Fibroblast of skin of left quadriceps (primary cell): ENCODE measurements at regions not wholly inside any gene's neighbourhood (a gene's known extent, or its start where the extent isn't known, plus 50 kb on each side); places are given as distances from the start of the nearest gene placed in this dataset.
A peak's percentile ranks its signal among the peaks of the same experiment; 100 is the strongest.

Experiments used
- DNase-seq, 2 experiments: peaks; one replicate each; pipeline ENCODE4 v3.0.0-alpha.2; 2013; ENCODE audit warnings: low read depth in 2 of 2

- DNase-seq, result no peak
These were observed 99.8 kb upstream of the ROPN1 start for GRCh38 chr3:124091716-124092115.

DNA sequence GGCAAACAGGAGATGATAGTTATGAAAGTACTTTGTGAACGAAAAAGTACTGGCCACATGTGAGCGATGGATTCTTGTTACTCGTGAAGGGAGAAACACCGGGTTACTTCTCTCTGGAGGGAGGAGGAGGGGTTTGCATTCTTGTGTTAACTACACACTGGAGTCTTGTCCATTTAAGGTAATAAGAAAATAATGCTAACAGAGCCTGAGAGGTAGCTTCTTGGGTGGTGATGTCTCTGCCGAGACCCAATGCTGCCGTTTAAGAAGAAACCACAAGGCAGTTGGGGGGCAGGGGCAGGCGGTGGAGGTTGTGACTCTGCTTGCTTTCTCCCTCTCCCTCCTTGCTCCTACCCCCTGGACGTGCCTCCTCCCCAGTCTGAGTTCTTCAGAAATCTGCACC lies 100.9 kb upstream of the ROPN1 start:
- peak; percentile 83 for DNase-seq

DNA sequence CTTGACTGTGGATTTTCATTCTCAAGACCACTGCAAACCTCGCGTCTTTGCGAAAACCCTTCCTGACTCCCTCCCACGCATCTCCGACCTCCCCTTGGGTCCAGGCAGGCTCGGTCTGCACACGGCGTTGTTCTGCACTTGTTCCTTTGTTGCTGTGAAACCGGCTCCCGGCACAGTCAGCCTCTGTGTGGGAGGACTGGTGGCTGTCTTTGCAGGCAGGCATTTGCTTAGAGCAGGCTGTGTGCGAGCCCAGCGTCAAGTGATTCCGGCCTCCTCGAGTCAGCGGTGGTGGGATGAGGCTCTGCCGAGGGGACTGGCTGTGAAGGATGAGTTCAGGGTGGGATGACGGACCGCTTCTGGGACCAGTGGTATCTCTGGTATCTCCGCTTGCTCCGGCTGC lies 102.6 kb upstream of the ROPN1 start:
- DNase-seq, result no peak

DNA sequence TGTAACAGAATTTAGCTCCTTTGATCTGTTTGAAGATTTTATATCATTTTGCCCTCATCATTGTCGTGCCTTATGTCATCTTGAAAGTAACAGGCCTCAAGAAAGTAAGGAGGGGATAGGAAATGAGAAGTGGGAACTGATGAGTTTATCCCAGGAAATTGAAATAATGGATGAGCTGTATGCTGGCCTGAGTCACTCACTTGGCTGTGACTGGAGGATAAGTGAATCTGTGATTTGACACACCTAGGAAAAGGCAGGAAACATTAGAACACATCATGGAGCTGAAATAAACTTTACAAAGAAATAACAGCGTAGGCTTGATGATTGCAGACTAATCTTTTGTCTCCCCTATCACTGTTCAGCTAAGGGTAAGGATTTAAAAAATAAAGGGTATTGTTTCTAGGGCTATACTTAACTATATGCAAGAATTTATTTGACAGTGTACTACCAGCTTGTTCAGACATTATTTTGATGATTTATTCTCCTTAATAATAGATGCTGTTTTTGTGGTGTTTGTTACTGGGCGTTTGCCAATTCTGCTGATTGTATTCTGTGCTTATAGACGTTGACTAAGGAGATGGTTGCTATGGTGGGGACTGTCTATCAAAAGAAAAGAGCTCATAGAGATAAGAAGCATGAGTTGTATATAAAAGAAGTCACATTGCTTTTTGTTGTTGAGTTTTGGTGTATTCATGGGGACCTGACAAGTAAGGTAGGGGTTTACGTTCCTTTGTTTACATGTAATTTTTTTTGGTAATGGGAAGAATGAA lies 105.6 kb upstream of the ROPN1 start:
- DNase-seq, result no peak

DNA sequence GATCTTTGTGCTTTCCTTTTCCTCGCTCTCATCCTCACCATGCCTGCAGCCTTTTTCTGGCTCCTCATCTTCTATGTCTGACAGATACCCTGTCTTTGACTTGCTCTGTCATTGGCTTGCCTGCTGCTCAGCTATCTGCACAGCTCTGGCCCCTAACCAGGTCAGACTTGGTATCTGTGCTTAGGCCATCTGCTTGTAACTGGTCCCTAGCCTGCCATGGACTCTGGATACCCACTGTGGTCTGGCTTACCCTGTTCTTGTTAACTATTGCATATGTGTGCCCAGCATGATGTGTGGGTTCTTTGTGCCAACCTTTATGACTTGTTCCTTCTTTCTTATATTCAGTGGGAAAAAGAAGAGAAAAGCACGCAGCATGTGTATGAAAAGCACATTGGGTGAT lies 109.7 kb upstream of the ROPN1 start:
- no peak for DNase-seq

GRCh38 chr3:124107104-124107890 lies 115.4 kb upstream of the ROPN1 start:
- peak; percentile 53 to 64 for DNase-seq

DNA sequence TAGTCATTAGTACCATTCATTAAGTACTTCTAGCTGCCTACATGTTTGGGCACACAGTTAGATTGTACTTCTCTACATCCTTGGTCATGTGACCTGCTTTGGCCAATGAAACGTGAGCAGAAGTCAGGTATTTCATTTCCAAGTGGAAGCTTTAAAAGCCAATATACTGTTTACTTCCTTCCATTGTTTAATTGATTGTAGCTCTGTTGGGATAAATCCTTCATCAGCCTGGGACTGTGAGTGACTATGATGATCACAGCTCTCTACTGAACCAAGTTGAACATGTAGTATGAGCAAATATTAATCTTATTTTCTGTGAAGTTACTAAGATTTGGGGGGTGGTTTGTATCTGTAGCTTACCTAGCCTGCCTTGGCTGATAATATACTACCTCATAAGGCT lies 116.5 kb upstream of the ROPN1 start:
- no peak for DNase-seq

DNA sequence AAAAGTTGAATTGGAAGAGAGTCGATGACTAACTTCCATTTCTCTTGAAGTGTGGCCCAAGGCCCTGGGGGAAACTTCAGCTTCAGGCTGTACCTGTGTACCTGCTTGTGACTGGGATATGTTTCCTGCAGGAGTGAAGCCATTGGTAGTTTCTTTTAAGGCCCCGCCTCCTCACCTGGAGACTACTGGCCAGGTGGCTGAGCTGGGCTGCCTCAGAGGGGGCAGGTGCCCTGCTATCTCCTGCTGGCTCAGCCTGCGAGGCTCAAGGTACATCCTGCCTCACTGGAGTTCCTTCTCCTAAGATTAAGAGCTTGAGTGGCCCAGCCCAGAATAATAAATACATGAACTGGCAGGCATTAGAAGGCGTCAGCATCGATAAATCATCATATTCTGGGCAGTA lies 121.6 kb upstream of the ROPN1 start:
- no peak for DNase-seq

DNA sequence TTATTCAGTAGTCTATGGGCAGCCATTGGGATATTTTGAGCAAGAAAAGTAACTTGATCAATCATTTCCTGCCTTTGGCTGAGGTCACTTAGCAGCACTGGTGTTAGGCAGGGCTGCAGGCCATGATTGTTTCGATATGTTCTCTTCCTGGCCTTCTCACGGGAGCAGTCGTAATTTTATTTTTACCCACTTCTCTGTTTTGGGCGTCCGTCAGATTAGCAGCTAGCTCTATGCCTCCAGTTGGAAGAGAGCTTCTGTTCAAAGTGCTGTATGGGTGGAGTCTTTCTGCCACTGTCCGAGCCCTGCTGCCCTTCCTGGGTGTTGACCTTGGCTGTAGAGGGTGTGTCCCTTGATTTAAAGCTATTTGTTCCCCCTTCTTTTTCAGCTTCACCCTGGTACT lies 123.4 kb upstream of the ROPN1 start:
- DNase-seq, result no peak

GRCh38 chr3:124115956-124116355 lies 124.0 kb upstream of the ROPN1 start:
- DNase-seq, result no peak

DNA sequence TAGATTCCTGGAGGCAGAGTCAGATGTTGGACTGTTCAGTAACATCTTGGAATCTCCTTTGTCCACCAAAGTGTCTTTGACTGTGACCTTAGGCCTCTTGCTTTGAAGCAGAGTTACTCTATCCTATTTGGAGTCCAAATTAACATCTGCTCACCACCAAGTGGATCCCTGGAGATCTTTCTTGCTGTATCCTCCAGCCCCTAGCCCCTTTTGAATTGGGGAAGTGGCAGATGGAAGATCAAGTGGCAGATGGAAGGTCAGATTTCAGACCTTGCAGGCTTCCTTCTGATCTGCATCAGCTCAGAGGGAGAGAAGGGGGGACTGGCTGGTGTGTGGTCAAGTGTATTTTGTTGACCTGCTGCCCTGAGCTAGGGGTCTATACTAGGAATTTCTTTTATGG lies 125.0 kb upstream of the ROPN1 start:
- DNase-seq, result no peak

DNA sequence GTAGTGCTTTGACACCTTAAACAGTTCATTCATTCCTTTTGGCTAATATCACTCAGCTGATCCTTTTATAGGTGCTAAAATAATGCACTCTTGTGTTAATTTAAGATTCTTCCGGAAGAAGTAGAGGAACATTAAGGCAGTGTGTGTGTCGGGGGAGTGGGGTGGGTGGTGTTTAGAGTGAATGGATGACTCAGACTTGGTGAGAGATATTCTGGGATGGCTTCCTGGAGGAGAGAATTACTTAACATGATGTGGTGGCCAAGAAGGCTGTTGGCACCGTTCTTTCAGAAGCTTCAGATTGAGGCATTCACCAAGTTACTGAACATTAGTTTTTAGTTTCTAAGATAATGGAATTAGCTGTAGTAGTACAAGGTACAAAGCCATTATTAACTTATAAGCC lies 125.6 kb upstream of the ROPN1 start:
- peak in 1 of 2 experiments; percentile 24 for DNase-seq

- DNase-seq, result no peak
These were observed 126.5 kb upstream of the ROPN1 start for GRCh38 chr3:124118397-124118796.

DNA sequence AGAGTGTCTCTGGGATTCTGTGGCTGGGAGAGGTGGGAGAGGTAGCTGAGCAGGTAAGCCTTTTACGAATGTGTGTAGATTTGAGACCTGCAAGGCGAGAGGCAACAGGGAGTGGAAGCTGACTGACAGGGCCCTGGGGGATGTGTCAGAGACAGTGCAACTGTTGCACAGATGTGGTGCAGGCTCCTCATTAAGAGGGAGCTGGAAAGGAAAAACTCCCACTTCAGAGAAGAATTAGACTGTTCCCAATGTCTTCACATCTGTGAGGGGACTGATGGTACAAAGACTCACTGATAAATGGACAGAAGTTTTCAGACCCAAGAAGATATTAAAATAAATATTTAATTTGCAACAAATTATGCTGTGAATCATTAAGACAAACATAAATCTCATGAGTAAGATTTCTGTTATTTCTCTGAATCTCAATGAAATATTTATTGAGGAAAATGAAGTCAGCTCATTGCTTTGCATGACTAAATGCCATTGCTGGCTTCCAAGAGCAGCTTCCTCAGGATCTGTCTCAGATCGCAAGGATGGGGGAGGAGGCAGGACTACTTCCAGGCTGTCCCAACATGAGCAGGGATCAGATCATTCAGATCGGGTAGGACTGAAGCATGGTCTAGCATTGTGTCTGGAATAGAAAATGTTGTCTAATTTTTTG lies 127.3 kb upstream of the ROPN1 start:
- DNase-seq, result peak; percentile 82 to 84

DNA sequence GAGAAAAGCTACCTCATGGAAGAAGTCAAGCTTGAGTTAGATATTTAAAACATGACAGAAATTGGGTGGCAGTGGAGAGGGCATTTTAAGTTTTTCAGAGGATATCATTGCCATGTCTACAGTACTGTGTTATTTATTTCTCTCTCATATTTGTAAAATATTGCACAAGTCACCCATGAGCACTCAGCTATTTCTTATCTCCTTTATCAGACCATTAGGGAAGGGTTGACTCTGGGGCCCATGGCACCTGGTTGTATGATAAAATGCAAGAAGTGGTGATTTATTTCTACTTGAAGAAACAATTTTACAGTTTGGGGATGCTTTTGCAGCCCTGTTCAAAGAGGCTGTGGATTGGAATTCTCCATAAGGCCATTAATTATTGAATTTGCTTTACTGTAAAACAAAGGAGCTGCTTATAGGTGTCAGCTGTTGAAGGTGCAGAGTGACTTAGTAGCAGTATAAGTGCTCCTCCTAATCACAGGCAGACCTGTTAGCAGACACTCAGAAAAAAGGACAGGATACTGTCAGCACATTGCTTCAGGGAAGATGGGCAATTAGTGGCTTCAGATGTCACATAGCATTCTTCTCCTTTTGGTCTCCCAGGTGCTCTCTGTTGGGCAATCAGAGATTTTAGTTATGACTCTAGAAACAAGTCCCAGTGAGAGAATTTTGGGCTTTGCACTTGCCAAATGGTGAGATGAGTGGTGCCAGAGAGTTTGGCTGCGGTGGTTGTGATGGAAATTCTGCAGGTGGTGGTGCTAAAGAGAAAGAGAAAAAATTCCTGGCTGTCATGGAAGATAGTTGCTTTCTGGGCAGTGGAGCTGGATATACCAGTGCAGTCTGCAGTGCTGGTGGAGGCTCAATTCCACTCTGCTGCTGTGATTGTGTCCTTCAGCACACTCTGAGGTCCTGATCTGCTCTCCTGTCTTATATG lies 129.7 kb upstream of the ROPN1 start:
- DNase-seq, result no peak

DNA sequence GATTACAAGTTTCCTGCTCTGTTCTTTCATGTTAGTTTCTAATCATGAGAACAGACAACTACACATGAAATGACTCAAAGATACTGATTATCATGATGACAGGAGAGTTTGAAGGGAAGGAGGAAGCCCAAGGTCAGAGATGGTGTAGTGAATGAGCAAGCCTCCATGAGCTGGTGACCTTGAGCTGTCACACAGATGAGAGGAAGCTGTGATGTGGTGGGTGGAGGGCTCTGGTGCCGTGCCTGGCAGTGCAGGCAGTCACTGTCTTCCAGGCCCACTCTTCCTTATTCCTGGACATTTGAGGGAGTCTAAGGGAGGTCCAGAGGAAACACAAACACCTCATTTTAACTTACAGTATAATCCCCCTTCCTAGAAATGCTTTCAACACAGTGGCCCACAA lies 133.4 kb upstream of the ROPN1 start:
- DNase-seq, result no peak

- peak in 1 of 2 experiments; percentile 12 for DNase-seq
These were observed 134.6 kb upstream of the ROPN1 start for GRCh38 chr3:124126436-124127023.

- no peak for DNase-seq
These were observed 139.2 kb upstream of the ROPN1 start for GRCh38 chr3:124131158-124131557.

DNA sequence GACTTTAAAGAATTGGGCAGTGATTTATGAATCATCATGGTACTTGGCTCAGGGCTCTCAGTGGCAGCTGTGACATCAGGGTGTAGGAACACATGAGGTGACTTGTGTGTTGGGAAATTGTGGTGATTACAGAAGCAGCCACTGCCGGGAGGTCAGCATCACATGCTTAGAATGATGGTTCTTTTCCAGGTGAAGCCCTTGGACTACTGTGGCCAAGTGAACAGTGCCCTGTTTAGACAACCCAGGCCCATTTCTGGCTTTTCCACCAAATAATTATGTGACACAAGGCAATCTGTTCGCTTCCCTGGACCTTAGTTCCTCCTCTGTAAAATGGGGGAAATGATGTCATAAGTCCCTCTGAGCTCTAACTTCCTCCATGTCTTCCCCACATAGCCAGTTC lies 139.7 kb upstream of the ROPN1 start:
- no peak for DNase-seq

- DNase-seq, result no peak
These were observed 140.9 kb upstream of the ROPN1 start for GRCh38 chr3:124132813-124133212.

- no peak for DNase-seq
These were observed 141.5 kb upstream of the ROPN1 start for GRCh38 chr3:124133366-124133940.
